T-helper 2 cell treated with Interferon-gamma antibody and Interleukin-4, amounts not matched to agents 5 μg/mL and 100 μg/mL, for 36 hours (primary cell): ENCODE measurements at regions not wholly inside any gene's neighbourhood (a gene's known extent, or its start where the extent isn't known, plus 50 kb on each side); places are given as distances from the start of the nearest gene placed in this dataset.
"Not testable (repeated sequence)": the region's sequence is repeated elsewhere in the genome, so short reads cannot be mapped to it uniquely, and the experiment has no call there.

Experiments used
- DNase-seq: peaks from one replicate; pipeline ENCODE4 v3.0.0; 2021; ENCODE audit warnings: low spot score
- H3K27ac Mint-ChIP-seq: one replicate; pipeline ENCODE4 v1.8.0; 2021; ENCODE audit warnings: mild to moderate bottlenecking, mixed read lengths
- H3K27me3 Mint-ChIP-seq: one replicate; pipeline ENCODE4 v1.8.0; 2021; ENCODE audit warnings: low read depth, mixed read lengths
- H3K36me3 Mint-ChIP-seq: one replicate; pipeline ENCODE4 v1.8.0; 2021; ENCODE audit warnings: low read depth, mixed read lengths
- H3K4me1 Mint-ChIP-seq: one replicate; pipeline ENCODE4 v1.8.0; 2021; ENCODE audit warnings: low read depth, mixed read lengths
- H3K4me3 Mint-ChIP-seq: one replicate; pipeline ENCODE4 v1.8.0; 2022; ENCODE audit warnings: mild to moderate bottlenecking, moderate library complexity, mixed read lengths
- H3K9me3 Mint-ChIP-seq: one replicate; pipeline ENCODE4 v1.8.0; 2021; ENCODE audit warnings: mixed read lengths

DNA sequence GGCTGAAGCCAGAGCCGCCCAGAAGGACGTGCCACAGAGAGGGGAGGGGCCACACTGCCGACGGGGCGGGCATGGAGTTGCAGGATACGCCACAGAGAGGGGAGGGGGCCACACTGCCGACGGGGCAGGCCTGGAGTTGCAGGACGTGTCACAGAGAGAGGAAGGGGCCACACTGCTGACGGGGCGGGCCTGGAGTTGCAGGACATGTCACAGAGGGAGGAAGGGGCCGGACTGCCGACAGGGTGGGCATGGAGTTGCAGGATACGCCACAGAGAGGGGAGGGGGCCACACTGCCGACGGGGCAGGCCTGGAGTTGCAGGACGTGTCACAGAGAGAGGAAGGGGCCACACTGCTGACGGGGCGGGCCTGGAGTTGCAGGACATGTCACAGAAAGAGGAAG, 99.4 kb upstream of the C1orf174 start:
- not testable (repeated sequence) for H3K4me1 Mint-ChIP-seq, H3K4me3 Mint-ChIP-seq, H3K36me3 Mint-ChIP-seq, H3K27ac Mint-ChIP-seq, H3K27me3 Mint-ChIP-seq, DNase-seq, H3K9me3 Mint-ChIP-seq

DNA sequence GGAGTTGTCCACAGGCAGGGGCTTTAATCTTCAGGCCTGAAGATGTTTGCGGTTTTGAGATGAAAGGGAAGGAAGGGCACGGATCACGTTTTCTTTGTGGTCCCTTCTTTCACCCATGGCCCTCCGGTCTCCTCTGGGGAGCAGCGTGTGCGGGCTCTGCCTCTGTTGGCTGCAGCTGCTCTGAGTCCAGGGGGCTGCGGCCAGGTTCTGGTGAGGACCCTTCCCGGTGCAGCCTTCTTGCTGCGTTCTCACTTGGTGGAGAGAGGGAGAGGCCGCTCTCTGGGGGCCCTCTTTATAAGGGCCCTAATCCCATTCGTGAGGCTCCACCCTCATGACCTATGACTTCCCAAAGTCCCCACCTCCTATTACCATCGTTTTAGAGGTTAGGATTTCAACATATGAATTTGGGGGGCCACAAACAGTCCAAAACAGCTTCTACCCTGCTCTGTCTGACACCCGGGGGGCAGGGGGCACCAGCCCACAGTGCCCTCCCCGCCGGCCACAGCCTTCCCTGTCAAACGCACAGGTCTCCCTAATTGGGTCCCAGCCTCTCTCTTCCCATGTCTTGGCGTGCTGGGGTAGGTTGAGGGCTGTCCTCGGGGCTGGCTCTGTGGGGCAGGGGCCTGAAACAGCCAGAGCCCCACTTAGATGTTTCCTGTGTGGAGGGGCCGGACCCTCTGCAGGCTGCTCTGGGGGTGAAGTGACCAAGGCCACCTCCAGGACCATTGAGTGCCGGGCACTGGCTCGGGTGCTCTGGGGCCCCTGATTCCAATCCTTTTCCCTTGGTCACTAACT, 100.1 kb upstream of the C1orf174 start:
- Mint-ChIP-seq H3K4me1 (no peaks in the 10 kb centered on the region), H3K27ac (no peak overlapping the region)

GRCh38 chr1:4000811-4001251, 100.8 kb upstream of the C1orf174 start:
- H3K4me3 Mint-ChIP-seq = no peak overlapping the region

More for the DNA sequence above, 100.1 kb upstream of the C1orf174 start:
- no peaks in the 10 kb centered on the region for H3K36me3 Mint-ChIP-seq
- no peak for DNase-seq
- no peak overlapping the region for H3K4me3 Mint-ChIP-seq
- H3K9me3 Mint-ChIP-seq = no peaks in the 10 kb centered on the region
- no peaks in the 10 kb centered on the region for H3K27me3 Mint-ChIP-seq

GRCh38 chr1:4001461-4001860, 101.4 kb upstream of the C1orf174 start:
- DNase-seq = no peak
- Mint-ChIP-seq H3K9me3 (no peaks in the 10 kb centered on the region), H3K36me3 (no peaks in the 10 kb centered on the region), H3K4me3 (no peak overlapping the region), H3K27ac (no peak overlapping the region), H3K4me1 (no peaks in the 10 kb centered on the region), H3K27me3 (no peaks in the 10 kb centered on the region)

More at GRCh38 chr1:4000811-4001251, 100.8 kb upstream of the C1orf174 start:
- no peak overlapping the region for H3K27ac Mint-ChIP-seq
- H3K4me1 Mint-ChIP-seq = no peaks in the 10 kb centered on the region
- no peaks in the 10 kb centered on the region for H3K36me3 Mint-ChIP-seq
- no peaks in the 10 kb centered on the region for H3K27me3 Mint-ChIP-seq
- no peak for DNase-seq
- no peaks in the 10 kb centered on the region for H3K9me3 Mint-ChIP-seq

- H3K4me1 Mint-ChIP-seq = no peaks in the 10 kb centered on the region
- H3K4me3 Mint-ChIP-seq = no peak overlapping the region
- DNase-seq = no peak
- H3K9me3 Mint-ChIP-seq = peaks cover 4% of the 10 kb centered on the region
- no peaks in the 10 kb centered on the region for H3K36me3 Mint-ChIP-seq
- H3K27ac Mint-ChIP-seq = no peak overlapping the region
- no peaks in the 10 kb centered on the region for H3K27me3 Mint-ChIP-seq
Measured at GRCh38 chr1:4002061-4002521, 102.0 kb upstream of the C1orf174 start.

DNA sequence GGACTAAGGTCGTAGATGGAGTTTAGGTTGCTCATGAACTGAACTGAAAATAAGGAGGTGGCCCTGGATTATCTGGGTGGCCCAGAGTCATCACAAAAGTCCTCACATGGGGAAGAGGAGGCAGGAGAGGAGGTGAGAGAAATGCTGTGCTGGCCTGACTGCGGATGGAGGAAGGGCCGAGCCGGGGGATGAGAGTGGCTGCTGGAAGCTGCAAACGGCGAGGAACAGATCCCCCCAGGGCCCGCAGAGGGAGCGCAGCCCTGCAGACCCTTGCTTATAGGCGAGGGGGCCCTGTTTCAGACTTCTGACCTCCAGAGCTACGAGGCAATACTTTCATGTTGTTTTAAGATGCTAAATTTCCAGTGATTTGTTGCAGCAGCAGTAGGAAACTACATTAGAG, 102.7 kb upstream of the C1orf174 start:
- Mint-ChIP-seq H3K4me1 (no peaks in the 10 kb centered on the region), H3K27ac (no peak overlapping the region), H3K4me3 (no peak overlapping the region), H3K36me3 (no peaks in the 10 kb centered on the region), H3K9me3 (peaks cover 10% of the 10 kb centered on the region), H3K27me3 (no peaks in the 10 kb centered on the region)
- DNase-seq = no peak

DNA sequence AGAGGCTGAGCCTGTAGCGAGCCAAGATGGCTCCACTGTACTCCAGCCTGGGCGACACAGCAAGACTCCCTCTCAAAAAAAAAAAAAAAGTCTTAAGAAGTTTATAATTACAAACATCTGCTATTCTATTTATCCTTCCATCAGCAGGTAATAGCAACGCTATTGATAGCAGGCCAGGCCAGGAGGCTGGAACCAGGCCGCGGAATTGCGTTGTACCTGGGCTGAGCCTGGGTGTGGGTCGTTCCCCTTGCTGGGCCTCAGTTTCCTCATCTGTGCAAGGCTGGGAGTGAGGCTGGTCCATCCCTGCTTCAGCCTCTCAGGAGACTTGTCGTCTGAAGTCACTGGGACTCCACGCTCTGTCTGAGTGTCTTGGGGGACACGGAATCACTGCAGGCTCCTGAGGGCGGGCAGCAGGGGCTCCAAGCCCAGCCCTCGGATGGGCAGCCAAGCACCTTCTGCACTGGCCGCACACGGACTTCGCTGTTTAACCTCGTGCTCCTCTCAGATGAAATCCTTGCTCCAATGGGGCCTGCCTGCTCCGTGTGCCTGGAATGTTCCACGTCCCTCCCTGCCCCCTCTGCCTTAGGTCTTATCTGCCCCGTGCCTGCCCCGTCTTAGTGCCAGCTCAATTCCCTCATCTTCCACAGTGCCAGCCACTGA, 103.9 kb upstream of the C1orf174 start:
- no peaks in the 10 kb centered on the region for H3K36me3 Mint-ChIP-seq
- H3K27me3 Mint-ChIP-seq = no peaks in the 10 kb centered on the region
- no peaks in the 10 kb centered on the region for H3K4me1 Mint-ChIP-seq
- H3K4me3 Mint-ChIP-seq = no peak overlapping the region
- DNase-seq = no peak
- no peak overlapping the region for H3K27ac Mint-ChIP-seq
- peaks cover 10% of the 10 kb centered on the region for H3K9me3 Mint-ChIP-seq

DNA sequence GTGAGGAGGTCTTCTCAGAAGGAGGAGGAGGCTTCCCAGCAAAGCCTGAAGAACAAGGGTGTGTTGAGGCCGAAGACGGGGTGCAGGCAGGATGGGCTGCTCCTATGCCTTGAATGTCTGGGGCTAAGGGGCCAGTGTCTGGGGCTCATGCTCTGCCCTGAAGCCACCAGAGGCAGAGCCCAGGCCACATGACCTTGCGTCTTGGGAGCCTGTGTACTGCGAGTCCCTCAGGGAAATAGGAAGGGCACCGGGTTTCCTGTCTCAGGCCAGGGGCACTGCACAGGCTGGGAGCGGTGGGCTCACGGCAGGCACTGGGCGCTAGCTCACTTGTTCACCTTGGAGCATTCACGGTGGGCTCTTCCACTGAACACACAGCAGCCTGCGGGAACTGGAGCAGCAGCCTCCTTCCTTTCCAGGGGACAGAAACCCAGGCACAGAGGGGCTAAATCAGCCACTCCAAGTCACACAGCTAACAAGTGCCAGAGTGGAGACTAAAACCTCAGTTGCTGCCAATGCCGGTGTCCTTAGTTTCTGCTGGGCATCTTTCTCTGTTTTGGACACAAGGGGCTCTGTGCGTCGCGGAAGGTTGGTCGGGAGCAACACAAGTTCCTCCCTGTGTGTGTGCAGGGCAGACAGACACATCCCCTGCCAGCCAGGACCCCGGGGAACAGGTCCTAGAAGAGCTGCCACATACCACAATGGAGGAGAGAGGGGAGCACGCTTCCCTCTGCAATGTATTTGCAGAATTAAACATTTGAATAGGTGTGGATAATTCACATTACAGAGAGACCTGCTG, 104.8 kb upstream of the C1orf174 start:
- Mint-ChIP-seq H3K4me3 (no peak overlapping the region), H3K27me3 (no peaks in the 10 kb centered on the region), H3K27ac (no peak overlapping the region), H3K4me1 (no peaks in the 10 kb centered on the region), H3K9me3 (peaks cover 10% of the 10 kb centered on the region), H3K36me3 (no peaks in the 10 kb centered on the region)
- no peak for DNase-seq

GRCh38 chr1:4005431-4005830, 105.4 kb upstream of the C1orf174 start:
- H3K27ac Mint-ChIP-seq = no peak overlapping the region
- H3K4me1 Mint-ChIP-seq = no peaks in the 10 kb centered on the region
- no peaks in the 10 kb centered on the region for H3K36me3 Mint-ChIP-seq
- no peak overlapping the region for H3K4me3 Mint-ChIP-seq
- no peaks in the 10 kb centered on the region for H3K27me3 Mint-ChIP-seq
- peaks cover 10% of the 10 kb centered on the region for H3K9me3 Mint-ChIP-seq
- DNase-seq = no peak

DNA sequence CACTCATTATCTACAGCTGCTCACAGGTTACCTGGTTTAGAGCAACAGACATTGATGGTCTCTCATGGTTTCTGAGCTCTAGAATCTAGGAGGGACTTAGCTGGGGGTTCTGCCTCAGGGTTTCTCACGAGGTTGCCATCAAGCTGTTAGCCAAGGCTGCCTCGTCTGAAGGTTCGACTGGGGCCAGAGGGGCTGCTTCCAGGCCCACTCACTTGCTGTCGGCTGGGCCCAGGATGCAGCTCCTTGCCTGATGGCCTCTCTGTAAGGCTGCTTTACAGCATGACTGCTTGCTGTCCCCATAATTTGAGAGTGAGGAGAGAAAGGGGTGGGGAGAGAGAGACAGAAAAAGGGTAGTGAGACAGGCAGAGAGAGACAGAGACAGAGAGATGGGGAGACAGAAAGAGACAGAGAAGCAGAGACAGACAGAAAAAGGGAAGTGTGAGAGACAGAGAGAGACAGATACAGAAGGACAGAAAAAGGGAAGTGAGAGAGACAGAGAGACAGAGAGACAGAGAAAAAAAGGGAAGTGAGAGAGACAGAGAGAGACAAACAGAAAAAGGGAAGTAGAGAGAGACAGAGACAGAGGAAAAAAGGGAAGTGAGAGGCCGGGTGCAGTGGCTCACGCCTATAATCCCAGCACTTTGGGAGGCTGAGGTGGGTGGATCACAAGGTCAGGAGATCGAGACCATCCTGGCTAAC, 106.8 kb upstream of the C1orf174 start:
- H3K27ac Mint-ChIP-seq = no peak overlapping the region

DNA sequence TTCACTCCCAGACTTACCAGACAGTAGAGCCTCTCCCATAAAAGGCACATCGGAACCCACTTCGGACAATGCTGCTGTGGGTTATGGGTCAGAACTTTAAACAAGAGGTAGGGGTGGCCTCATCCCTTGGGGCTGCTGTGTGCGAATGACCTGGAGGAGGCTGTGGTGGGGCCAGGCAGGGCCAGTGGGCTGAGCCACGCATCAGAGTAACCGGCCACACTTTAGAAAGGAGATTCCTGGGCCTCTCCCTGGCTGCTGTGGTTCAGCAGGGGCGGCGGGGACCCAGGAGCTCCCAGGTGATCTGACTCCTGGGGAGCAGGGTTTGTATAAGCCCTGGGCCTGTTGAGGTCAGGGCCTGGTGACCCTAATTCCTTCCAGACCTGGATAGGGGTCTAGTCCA, 110.2 kb upstream of the C1orf174 start:
- no peaks in the 10 kb centered on the region for H3K4me1 Mint-ChIP-seq
- DNase-seq = no peak
- H3K36me3 Mint-ChIP-seq = no peaks in the 10 kb centered on the region
- no peaks in the 10 kb centered on the region for H3K27me3 Mint-ChIP-seq
- no peak overlapping the region for H3K27ac Mint-ChIP-seq
- H3K9me3 Mint-ChIP-seq = peaks cover 10% of the 10 kb centered on the region
- no peak overlapping the region for H3K4me3 Mint-ChIP-seq

More for the DNA sequence above, 106.8 kb upstream of the C1orf174 start:
- Mint-ChIP-seq H3K4me3 (no peak overlapping the region), H3K9me3 (peaks cover 10% of the 10 kb centered on the region), H3K27me3 (no peaks in the 10 kb centered on the region), H3K4me1 (no peaks in the 10 kb centered on the region), H3K36me3 (no peaks in the 10 kb centered on the region)
- DNase-seq = no peak

- Mint-ChIP-seq H3K4me1 (no peaks in the 10 kb centered on the region), H3K9me3 (peaks cover 10% of the 10 kb centered on the region), H3K4me3 (no peak overlapping the region), H3K36me3 (no peaks in the 10 kb centered on the region), H3K27ac (no peak overlapping the region), H3K27me3 (no peaks in the 10 kb centered on the region)
- no peak for DNase-seq
Measured at GRCh38 chr1:4010814-4011605, 110.9 kb upstream of the C1orf174 start.
